Bronchial epithelial cell (primary cell): ENCODE measurements at regions not wholly inside any gene's neighbourhood (a gene's known extent, or its start where the extent isn't known, plus 50 kb on each side); places are given as distances from the start of the nearest gene placed in this dataset.
"Not testable (repeated sequence)": the region's sequence is repeated elsewhere in the genome, so short reads cannot be mapped to it uniquely, and the experiment has no call there.

Source experiments
- DNase-seq: peaks from one replicate; pipeline ENCODE4 v3.0.0-alpha.2; 2010; ENCODE audit warnings: low read depth
- FAIRE-seq: peaks from 2 replicates; lab custom pipeline; 2011; peaks lifted over from hg19 to GRCh38; lab: Jason Lieb, UNC
- H3K27me3 ChIP-seq: 2 replicates; pipeline ENCODE4 v1.5.1; 2011; ENCODE audit warnings: low read length; ENCODE audit not compliant: control insufficient read depth, insufficient read depth
- H3K36me3 ChIP-seq: 2 replicates; pipeline ENCODE4 v1.5.1; 2011; ENCODE audit warnings: low read length; ENCODE audit not compliant: control insufficient read depth, insufficient read depth
- H3K4me3 ChIP-seq: 2 replicates; pipeline ENCODE4 v1.5.1; 2011; ENCODE audit warnings: mild to moderate bottlenecking, low read depth, low read length, control low read depth

- H3K4me3 ChIP-seq, H3K36me3 ChIP-seq, DNase-seq, H3K27me3 ChIP-seq: not testable (repeated sequence)
- peak; percentile 55 for FAIRE-seq
These were observed 68.5 kb upstream of the FCGR1A start for GRCh38 chr1:149713952-149714351.

GRCh38 chr1:149724618-149725302 lies 57.7 kb upstream of the FCGR1A start:
- H3K4me3 ChIP-seq, H3K36me3 ChIP-seq, H3K27me3 ChIP-seq, FAIRE-seq, DNase-seq: not testable (repeated sequence)

- DNase-seq, H3K36me3 ChIP-seq, H3K27me3 ChIP-seq, H3K4me3 ChIP-seq, FAIRE-seq: not testable (repeated sequence)
These were observed 55.8 kb upstream of the FCGR1A start for GRCh38 chr1:149726688-149727087.

- FAIRE-seq, H3K27me3 ChIP-seq, H3K36me3 ChIP-seq, H3K4me3 ChIP-seq, DNase-seq: not testable (repeated sequence)
These were observed 53.9 kb upstream of the FCGR1A start for GRCh38 chr1:149728598-149728997.
